ENCODE measurements at regions not wholly inside any gene's neighbourhood (a gene's known extent, or its start where the extent isn't known, plus 50 kb on each side); places are given as distances from the start of the nearest gene placed in this dataset.

- DNase-seq (ENCODE audit: low read depth in 2 of 3, low spot score in 1 of 3): no peak
Measured at GRCh38 chr4:170325599-170325998, 235.8 kb upstream of the AADAT start.

- no peak for DNase-seq (ENCODE audit: low read depth in 2 of 3, low spot score in 1 of 3)
Measured at GRCh38 chr4:170323623-170324022, 233.9 kb upstream of the AADAT start.

DNA sequence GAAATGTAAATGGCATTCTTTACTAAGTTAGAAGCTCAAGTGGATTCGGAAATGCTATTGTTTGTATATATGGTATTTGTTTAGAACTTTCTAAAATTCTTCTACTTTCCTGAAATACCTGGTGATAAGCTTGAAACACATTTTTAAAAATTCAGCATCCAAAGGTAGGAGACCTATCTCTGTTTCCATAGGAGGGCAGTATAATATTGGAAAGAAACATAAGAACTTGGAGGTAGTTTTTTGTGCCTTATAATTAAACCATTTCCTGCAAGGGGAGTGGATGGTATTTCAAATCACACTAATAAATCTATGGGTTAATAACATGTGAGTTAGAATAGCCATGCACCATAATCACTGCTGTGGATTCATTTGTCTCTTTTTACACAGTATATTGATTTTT lies 217.4 kb upstream of the AADAT start:
- DNase-seq (ENCODE audit: low read depth in 2 of 3, low spot score in 1 of 3): no peak

DNA sequence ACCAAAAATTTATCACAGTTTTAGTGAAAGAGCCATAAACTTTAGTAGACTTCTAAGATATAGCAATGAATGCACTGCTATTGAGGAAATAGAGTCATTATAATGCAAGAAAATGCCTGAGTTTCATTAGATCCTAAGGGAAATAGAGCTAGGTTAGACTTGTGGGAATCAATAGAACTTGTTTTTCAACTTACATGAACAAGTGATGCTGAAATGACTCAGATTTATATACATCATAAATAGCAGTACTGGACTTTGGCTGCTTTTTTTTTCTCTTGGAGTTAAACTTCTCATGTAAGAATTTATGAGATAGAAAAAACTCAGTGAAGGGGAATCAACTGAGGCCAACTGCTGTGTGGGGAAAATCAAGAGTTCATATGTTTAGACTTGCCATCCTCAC lies 216.5 kb upstream of the AADAT start:
- DNase-seq (ENCODE audit: low read depth in 2 of 3, low spot score in 1 of 3): no peak

DNA sequence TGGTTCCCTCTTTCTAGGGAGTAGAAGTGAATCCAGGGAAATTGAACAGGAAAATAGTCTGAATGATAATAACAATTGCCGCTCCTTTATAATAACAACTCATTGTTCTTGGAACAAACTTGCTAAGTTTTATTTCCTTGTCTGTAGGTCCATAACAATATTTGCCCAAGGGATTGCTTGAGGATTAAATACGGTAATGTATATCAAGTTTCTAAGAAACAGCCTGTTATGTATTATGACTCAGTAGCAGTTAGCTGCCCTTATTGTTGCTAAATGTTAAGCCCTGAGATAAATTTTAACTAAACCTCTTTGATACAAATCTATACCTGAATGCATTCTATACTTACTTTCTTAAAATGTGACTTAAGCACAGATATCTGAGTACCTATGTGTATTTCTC lies 215.9 kb upstream of the AADAT start:
- no peak for DNase-seq (ENCODE audit: low read depth in 2 of 3, low spot score in 1 of 3)

- no peak for DNase-seq (ENCODE audit: low read depth in 2 of 3, low spot score in 1 of 3)
Measured at GRCh38 chr4:170281027-170281426, 191.3 kb upstream of the AADAT start.

- no peak for DNase-seq (ENCODE audit: low read depth in 2 of 3, low spot score in 1 of 3)
Measured at GRCh38 chr4:170278460-170278859, 188.7 kb upstream of the AADAT start.

GRCh38 chr4:170274616-170275015 lies 184.9 kb upstream of the AADAT start:
- no peak for DNase-seq (ENCODE audit: low read depth in 2 of 3, low spot score in 1 of 3)

GRCh38 chr4:170272959-170273358 lies 183.2 kb upstream of the AADAT start:
- DNase-seq (ENCODE audit: low read depth in 2 of 3, low spot score in 1 of 3): no peak

DNA sequence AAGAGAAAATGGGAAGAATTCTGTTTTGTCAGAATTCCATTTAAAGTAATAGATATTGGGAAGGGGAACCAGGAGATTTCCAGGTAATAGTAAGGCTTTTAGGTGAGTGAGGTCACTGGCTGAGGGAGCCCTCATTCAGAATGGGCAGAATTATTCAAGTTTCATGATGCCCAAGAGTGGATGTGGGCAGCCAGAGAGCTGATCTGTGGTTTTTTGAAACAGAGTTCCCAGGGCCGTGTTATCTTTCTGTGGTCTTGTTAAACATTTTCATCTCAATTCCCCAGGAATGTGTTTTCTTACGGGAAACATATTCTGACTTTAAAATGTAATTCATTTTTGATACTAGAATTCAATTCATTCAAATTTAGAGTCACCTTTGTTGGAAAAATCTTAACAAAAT lies 182.0 kb upstream of the AADAT start:
- no peak for DNase-seq (ENCODE audit: low read depth in 2 of 3, low spot score in 1 of 3)

GRCh38 chr4:170270628-170271027 lies 180.9 kb upstream of the AADAT start:
- no peak for DNase-seq (ENCODE audit: low read depth in 2 of 3, low spot score in 1 of 3)

- no peak for DNase-seq (ENCODE audit: low read depth in 2 of 3, low spot score in 1 of 3)
Measured at GRCh38 chr4:170269950-170270349, 180.2 kb upstream of the AADAT start.

GRCh38 chr4:170259631-170260153 lies 169.9 kb upstream of the AADAT start:
- peak; percentile 19 to 38 (median 20) for DNase-seq (ENCODE audit: low read depth in 2 of 3, low spot score in 1 of 3)

DNA sequence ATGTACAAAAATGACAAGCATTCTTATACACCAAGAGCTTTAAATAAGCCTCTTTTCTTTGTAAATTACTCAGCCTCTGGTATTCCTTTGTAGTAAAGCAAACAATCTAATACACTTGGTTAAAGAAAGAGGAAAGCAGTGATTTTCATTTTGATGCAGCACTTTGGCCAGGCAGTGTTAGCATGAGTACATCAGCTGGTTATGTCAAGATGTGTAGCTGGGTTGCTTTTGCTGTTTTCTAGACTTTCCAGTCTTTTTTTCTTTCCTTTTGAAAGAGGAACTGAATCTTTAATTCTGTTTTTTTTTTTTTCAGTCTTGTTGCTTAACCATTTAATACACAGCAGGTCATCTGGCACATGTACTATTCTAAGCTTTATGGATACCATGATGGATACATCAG lies 167.1 kb upstream of the AADAT start:
- DNase-seq (ENCODE audit: low read depth in 2 of 3, low spot score in 1 of 3): no peak

DNA sequence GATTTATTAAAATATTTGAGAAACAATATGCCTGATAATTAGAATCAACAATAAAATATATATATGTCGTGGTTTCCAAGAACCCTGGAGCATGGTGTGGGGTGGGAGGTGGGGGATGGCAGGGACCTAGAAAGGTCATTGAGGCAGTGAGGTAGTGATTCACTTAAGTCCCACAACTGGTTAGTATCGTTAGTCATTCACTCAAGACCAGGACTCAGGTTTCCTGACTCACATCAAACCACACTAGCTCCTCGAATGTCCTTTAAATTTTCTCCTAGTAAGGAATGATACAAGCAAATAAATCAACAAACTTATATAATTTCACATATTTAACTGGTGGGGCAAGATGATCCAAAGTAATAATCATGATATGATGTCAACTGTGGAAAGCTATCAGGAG lies 158.8 kb upstream of the AADAT start:
- no peak for DNase-seq (ENCODE audit: low read depth in 2 of 3, low spot score in 1 of 3)

GRCh38 chr4:170248029-170248428 lies 158.3 kb upstream of the AADAT start:
- DNase-seq (ENCODE audit: low read depth in 2 of 3, low spot score in 1 of 3): no peak

DNA sequence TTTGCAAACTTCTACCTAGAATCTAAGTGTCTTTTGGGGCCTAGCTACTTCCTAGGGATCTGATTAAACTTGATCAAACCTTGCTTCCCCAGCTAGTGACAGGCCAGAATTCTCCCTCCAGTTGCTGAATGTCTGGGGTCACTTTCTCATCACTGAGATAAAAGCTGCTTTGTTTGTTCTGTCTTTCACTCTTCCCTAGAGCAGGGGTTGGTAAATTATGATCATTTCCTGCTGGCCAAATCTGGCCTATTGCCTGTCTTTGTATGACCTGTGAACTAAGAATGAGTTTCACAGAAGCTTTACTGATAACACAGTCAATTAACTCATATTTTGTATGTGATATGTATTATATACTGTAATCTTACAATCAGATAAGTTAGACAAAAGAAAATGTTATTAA lies 157.8 kb upstream of the AADAT start:
- DNase-seq (ENCODE audit: low read depth in 2 of 3, low spot score in 1 of 3): no peak

DNA sequence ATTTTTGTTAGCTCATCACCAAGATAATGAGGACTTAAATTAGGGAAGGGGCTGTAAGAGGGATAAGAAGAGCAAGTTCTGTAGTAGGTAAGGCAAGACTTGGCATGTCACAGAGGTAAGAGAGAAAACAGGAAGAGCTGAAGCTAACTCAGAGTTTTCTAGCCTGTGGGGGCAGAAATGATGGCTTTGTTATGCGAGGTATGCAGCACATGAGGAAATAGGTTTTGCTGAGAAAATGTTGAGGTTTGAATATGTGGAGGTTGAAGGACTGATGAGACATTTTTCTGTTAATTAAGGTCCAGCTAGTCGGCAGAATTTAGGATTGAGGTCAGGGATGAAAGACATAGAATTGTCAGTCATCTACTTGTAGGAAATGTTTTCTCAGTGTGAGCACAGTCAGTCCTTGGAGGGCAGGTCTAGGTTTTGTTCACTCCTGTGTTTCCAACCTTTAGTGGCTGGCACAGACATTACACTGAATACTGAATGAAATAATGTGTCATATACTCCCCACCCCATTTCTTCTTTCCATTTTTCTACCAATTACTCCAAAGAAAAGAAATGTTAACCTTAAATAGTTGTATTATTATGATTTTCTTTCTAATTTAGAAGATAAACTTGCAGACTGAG lies 154.0 kb upstream of the AADAT start:
- DNase-seq (ENCODE audit: low read depth in 2 of 3, low spot score in 1 of 3): no peak

GRCh38 chr4:170242471-170242870 lies 152.7 kb upstream of the AADAT start:
- DNase-seq (ENCODE audit: low read depth in 2 of 3, low spot score in 1 of 3): no peak

- no peak for DNase-seq (ENCODE audit: low read depth in 2 of 3, low spot score in 1 of 3)
Measured at GRCh38 chr4:170234800-170235199, 145.0 kb upstream of the AADAT start.

- no peak for DNase-seq (ENCODE audit: low read depth in 2 of 3, low spot score in 1 of 3)
Measured at GRCh38 chr4:170231377-170231776, 141.6 kb upstream of the AADAT start.

DNA sequence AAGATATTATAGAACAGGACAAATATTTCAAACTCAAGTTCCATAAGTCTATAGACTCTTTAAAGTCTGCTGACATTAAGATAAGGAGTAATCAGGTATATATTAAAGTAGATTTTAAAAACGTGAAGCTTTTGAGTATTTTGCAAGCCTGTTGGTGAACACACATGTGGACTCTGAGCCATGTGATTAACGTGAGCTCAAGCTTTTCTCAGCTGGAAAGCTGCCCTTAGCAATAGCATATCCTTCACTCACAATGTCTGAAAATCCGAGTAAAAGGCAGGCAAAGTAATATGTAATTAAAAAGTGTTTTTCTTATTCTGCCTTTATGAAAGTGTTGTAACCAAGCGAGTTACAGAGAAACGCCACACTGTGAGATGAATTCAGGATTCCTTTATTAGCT lies 140.5 kb upstream of the AADAT start:
- no peak for DNase-seq (ENCODE audit: low read depth in 2 of 3, low spot score in 1 of 3)

- DNase-seq (ENCODE audit: low read depth in 2 of 3, low spot score in 1 of 3): no peak
Measured at GRCh38 chr4:170229006-170229405, 139.2 kb upstream of the AADAT start.

- DNase-seq (ENCODE audit: low read depth in 2 of 3, low spot score in 1 of 3): no peak
Measured at GRCh38 chr4:170227928-170228327, 138.2 kb upstream of the AADAT start.
